Epithelial cell of proximal tubule (primary cell): ENCODE measurements at regions not wholly inside any gene's neighbourhood (a gene's known extent, or its start where the extent isn't known, plus 50 kb on each side); places are given as distances from the start of the nearest gene placed in this dataset.
"Not testable (repeated sequence)": the region's sequence is repeated elsewhere in the genome, so short reads cannot be mapped to it uniquely, and the experiment has no call there.

Experiments used
- DNase-seq: peaks from one replicate; pipeline ENCODE4 v3.0.0-alpha.2; 2011; ENCODE audit warnings: low read depth
- H3K4me3 ChIP-seq: 2 replicates; pipeline ENCODE4 v1.5.1; 2011; ENCODE audit warnings: low read depth, mild to moderate bottlenecking, low read length
- CTCF ChIP-seq: conservative IDR thresholded peaks from 2 replicates; pipeline ENCODE4 v1.5.1; 2012; ENCODE audit warnings: low read depth, mild to moderate bottlenecking, low read length

GRCh38 chr12:68387338-68387737, 55.2 kb upstream of the MDM1 start:
- H3K4me3 ChIP-seq, result no peak overlapping the region
- no peak for DNase-seq
- no peak for TF ChIP-seq CTCF

GRCh38 chr12:68389305-68389704, 57.1 kb upstream of the MDM1 start:
- TF ChIP-seq CTCF, result no peak
- no peak overlapping the region for H3K4me3 ChIP-seq
- no peak for DNase-seq

GRCh38 chr12:68391937-68392336, 59.8 kb upstream of the MDM1 start:
- no peak for DNase-seq
- TF ChIP-seq CTCF, result no peak
- no peak overlapping the region for H3K4me3 ChIP-seq

GRCh38 chr12:68392376-68392775, 60.2 kb upstream of the MDM1 start:
- no peak overlapping the region for H3K4me3 ChIP-seq
- no peak for DNase-seq
- no peak for TF ChIP-seq CTCF

- DNase-seq, result no peak
- no peak overlapping the region for H3K4me3 ChIP-seq
- TF ChIP-seq CTCF, result no peak
Observed at GRCh38 chr12:68393417-68393816, 61.3 kb upstream of the MDM1 start.

- no peak for TF ChIP-seq CTCF
- no peak overlapping the region for H3K4me3 ChIP-seq
- DNase-seq, result no peak
Observed at GRCh38 chr12:68397566-68398158, 65.5 kb upstream of the MDM1 start.

DNA sequence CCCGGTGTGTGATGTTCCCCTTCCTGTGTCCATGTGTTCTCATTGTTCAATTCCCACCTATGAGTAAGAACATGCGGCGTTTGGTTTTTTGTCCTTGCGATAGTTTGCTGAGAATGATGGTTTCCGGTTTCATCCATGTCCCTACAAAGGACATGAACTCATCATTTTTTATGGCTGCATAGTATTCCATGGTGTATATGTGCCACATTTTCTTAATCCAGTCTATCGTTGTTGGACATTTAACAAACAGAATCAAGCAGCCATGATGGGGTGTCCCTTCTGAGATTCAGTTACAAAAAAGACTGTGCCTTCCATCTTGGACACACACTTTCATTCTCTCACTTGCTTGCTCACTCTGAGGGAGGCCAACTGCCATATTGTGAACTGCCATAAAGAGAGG, 66.5 kb upstream of the MDM1 start:
- not testable (repeated sequence) for DNase-seq, H3K4me3 ChIP-seq
